Activated CD4-positive, alpha-beta T cell treated with anti-CD3 and anti-CD28 coated beads, Interleukin-2, amount 10 ng/mL, durations not matched to agents 24 days and 14 days (primary cell): ENCODE measurements at regions not wholly inside any gene's neighbourhood (a gene's known extent, or its start where the extent isn't known, plus 50 kb on each side); places are given as distances from the start of the nearest gene placed in this dataset.

Source experiments
- DNase-seq: peaks from one replicate; pipeline ENCODE4 v3.0.0; 2022
- H3K27ac Mint-ChIP-seq: one replicate; pipeline ENCODE4 v1.8.0; 2022; ENCODE audit warnings: mild to moderate bottlenecking, mixed read lengths
- H3K27me3 Mint-ChIP-seq: one replicate; pipeline ENCODE4 v1.8.0; 2022; ENCODE audit warnings: mixed read lengths
- H3K36me3 Mint-ChIP-seq: one replicate; pipeline ENCODE4 v1.8.0; 2022; ENCODE audit warnings: low read depth, mild to moderate bottlenecking, mixed read lengths
- H3K4me1 Mint-ChIP-seq: one replicate; pipeline ENCODE4 v1.8.0; 2021; ENCODE audit warnings: mixed read lengths
- H3K4me3 Mint-ChIP-seq: one replicate; pipeline ENCODE4 v1.8.0; 2022; ENCODE audit warnings: mild to moderate bottlenecking, moderate library complexity, mixed read lengths
- H3K9me3 Mint-ChIP-seq: one replicate; pipeline ENCODE4 v1.8.0; 2021; ENCODE audit warnings: mixed read lengths
- intact Hi-C: fragments of 100-400 bp; cut with micrococcal nuclease; formaldehyde crosslinking; loops from one replicate; pipeline ENCODE4 v1.15.1; 2023

DNA sequence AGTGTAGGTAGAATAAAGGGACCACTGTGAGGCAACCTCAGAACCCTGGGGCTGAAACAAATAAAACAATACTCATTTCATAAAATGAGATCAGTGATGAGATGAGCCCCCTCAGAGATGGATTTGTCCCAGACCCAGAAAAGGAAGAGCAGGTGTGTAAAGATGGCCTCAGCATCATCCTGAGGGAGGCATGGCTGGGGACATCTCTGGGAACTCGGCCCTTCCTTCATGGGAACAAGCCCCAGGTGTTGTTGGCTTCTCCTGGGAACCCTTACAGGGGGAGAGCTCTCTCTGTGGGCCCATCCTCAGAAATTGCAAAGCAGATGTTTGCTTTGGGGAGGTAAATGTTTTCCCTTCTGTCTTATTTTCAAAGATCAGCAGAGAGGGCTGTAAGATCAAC, 133.2 kb upstream of the USP24 start:
- H3K4me3 Mint-ChIP-seq: no peak overlapping the region
- H3K9me3 Mint-ChIP-seq: no peaks in the 10 kb centered on the region
- intact Hi-C loops: no loop called here
- no peak for DNase-seq
- H3K27me3 Mint-ChIP-seq: peaks cover 10% of the 10 kb centered on the region
- no peaks in the 10 kb centered on the region for H3K4me1 Mint-ChIP-seq
- H3K36me3 Mint-ChIP-seq: no peaks in the 10 kb centered on the region
- H3K27ac Mint-ChIP-seq: no peak overlapping the region

DNA sequence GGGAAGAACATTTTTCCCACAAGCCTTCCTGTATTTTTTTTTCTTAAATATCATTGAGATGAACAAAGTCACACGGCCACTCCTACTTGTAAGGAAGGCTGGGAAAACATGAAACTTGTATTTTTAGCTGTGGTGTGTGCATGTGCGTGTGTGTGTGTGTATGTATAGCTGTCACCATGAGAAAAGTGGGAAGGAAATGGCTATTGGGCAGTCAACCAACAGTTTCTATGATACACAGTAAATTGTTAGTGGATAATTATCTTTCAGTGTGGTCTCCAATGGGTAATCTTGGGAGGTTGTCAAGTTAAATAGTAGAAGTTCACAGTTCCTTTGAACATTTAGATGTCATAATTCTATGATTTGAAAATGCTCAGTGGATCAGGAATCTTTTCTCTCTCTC, 132.7 kb upstream of the USP24 start:
- intact Hi-C loops: no loop called here
- H3K4me1 Mint-ChIP-seq: no peaks in the 10 kb centered on the region
- no peaks in the 10 kb centered on the region for H3K36me3 Mint-ChIP-seq
- no peak overlapping the region for H3K4me3 Mint-ChIP-seq
- no peaks in the 10 kb centered on the region for H3K9me3 Mint-ChIP-seq
- no peak for DNase-seq
- no peak overlapping the region for H3K27ac Mint-ChIP-seq
- peaks cover 10% of the 10 kb centered on the region for H3K27me3 Mint-ChIP-seq

- Mint-ChIP-seq H3K9me3 (no peaks in the 10 kb centered on the region), H3K4me3 (no peak overlapping the region), H3K27me3 (peaks cover 9% of the 10 kb centered on the region), H3K27ac (no peak overlapping the region), H3K4me1 (no peaks in the 10 kb centered on the region), H3K36me3 (no peaks in the 10 kb centered on the region)
- intact Hi-C loops: no loop called here
- DNase-seq: no peak
These were observed 131.9 kb upstream of the USP24 start for GRCh38 chr1:55347041-55347440.

GRCh38 chr1:55346586-55346985, 131.4 kb upstream of the USP24 start:
- no peak overlapping the region for H3K27ac Mint-ChIP-seq
- H3K4me3 Mint-ChIP-seq: no peak overlapping the region
- no peaks in the 10 kb centered on the region for H3K9me3 Mint-ChIP-seq
- DNase-seq: no peak
- intact Hi-C loops: no loop called here
- H3K4me1 Mint-ChIP-seq: no peaks in the 10 kb centered on the region
- H3K27me3 Mint-ChIP-seq: peaks cover 9% of the 10 kb centered on the region
- no peaks in the 10 kb centered on the region for H3K36me3 Mint-ChIP-seq

DNA sequence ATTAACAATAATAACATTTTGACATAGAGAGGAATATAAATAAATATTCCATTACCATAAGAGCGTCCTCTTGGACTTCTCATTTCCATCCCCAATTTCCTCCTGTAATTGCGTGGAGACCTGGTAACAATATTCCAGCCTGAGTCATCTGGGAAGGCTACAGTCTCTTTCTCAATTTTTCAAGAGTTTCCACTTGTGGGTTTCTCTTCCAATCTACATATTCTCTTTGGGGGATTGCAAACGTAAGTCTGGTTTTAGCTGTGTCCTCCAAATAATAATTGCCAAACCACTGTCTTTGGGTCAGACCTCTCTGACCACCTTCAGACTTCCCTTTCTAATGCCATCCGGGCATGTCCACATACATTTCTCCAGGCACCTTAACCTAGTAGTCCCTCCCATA, 124.5 kb upstream of the USP24 start:
- H3K36me3 Mint-ChIP-seq: no peaks in the 10 kb centered on the region
- H3K9me3 Mint-ChIP-seq: no peaks in the 10 kb centered on the region
- H3K27me3 Mint-ChIP-seq: peaks cover 5% of the 10 kb centered on the region
- H3K4me3 Mint-ChIP-seq: no peak overlapping the region
- intact Hi-C loops: loop anchor here (2.0 to 5.0 kb wide), 2 partner anchors 63 to 197 kb away; no protein-coding TSS in a partner anchor
- peaks cover 2% of the 10 kb centered on the region for H3K4me1 Mint-ChIP-seq
- no peak for DNase-seq
- H3K27ac Mint-ChIP-seq: no peak overlapping the region

DNA sequence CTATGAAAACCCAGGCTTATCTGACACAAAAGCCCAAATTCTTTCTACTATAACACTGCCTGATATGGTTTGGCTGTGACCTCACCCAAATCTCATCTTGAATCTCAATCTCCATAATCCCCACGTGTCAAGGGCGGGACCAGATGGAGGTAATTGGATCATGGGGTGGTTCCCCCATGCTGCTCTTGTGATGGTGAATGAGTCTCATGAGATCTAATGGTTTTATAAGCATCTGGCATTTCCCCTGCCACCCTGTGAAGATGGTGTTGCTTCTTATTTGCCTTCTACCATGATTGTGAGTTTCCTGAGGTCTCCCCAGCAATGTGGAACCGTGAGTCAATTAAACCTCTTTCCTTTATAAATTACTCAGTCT, 123.3 kb upstream of the USP24 start:
- H3K9me3 Mint-ChIP-seq: no peaks in the 10 kb centered on the region
- H3K27me3 Mint-ChIP-seq: peaks cover 5% of the 10 kb centered on the region
- no peaks in the 10 kb centered on the region for H3K36me3 Mint-ChIP-seq
- peaks cover 7% of the 10 kb centered on the region for H3K4me1 Mint-ChIP-seq
- no peak for DNase-seq
- intact Hi-C loops: loop anchor here (1.0 to 5.0 kb wide), 3 partner anchors 54 to 196 kb away; no protein-coding TSS in a partner anchor
- no peak overlapping the region for H3K27ac Mint-ChIP-seq
- no peak overlapping the region for H3K4me3 Mint-ChIP-seq

DNA sequence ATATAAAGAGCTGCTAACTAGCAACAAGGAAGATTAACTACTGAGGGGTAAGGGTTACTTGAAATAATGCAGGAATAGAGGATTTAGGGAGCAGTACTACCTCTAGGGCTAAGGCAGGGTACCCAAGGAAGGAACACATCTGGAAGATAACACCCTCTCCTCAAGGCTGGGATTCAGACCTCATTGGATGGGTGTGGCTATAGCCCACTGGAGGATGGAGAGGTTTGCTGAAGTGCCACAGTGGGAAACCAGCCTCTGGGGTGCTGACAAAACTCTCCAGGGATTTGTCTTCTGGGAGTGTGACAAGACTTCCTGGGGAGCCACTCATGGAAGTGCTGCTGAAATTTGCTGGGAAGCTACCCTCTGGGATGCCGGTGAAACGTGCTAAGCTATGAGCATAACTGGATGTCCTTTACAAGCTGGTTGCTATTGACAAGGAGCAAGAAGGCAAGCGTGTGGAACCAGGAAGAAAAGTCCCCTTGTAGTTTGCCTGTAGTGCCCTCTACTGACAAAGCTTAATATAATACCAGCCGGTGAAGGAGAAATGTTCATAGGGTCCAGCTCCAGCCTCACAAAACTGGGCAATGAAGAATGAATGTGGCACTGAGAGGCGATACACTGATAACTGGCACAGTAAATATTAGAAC, 122.8 kb upstream of the USP24 start:
- Mint-ChIP-seq H3K27ac (no peak overlapping the region), H3K36me3 (no peaks in the 10 kb centered on the region), H3K9me3 (no peaks in the 10 kb centered on the region), H3K4me1 (peaks cover 7% of the 10 kb centered on the region), H3K4me3 (no peak overlapping the region), H3K27me3 (peaks cover 5% of the 10 kb centered on the region)
- DNase-seq: peak; percentile 72
- intact Hi-C loops: loop anchor here (1.0 to 5.0 kb wide), 3 partner anchors 54 to 196 kb away; no protein-coding TSS in a partner anchor

DNA sequence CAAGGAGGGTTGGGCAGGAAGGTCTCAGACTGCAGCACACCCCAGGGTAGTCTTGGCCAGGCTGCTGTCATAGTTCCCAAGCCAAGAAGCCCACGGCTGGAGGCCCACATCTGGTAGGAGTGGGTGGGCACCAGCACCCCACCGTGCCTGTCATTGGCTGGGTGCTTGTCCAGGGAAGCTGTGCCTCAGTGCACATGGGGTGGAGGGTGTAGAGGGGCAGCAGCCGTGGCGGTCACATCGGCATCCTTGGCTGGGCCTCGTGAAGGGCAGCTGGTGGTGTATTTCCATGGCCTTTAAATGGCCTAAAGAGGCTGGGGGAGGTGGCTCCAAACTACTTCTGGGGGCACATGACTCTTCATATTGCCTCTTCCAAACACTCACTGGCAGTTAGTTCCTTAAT, 119.6 kb upstream of the USP24 start:
- Mint-ChIP-seq H3K27me3 (peaks cover under 1% of the 10 kb centered on the region), H3K36me3 (no peaks in the 10 kb centered on the region), H3K9me3 (no peaks in the 10 kb centered on the region), H3K27ac (no peak overlapping the region), H3K4me3 (no peak overlapping the region), H3K4me1 (peaks cover 7% of the 10 kb centered on the region)
- intact Hi-C loops: loop anchor here (5.0 kb wide), 1 partner anchor 192 kb away; no protein-coding TSS in a partner anchor
- no peak for DNase-seq

GRCh38 chr1:55334160-55334559, 119.0 kb upstream of the USP24 start:
- Mint-ChIP-seq H3K27ac (peak overlapping the region; percentile 51), H3K4me1 (peaks cover 7% of the 10 kb centered on the region), H3K4me3 (no peak overlapping the region), H3K27me3 (no peaks in the 10 kb centered on the region), H3K36me3 (no peaks in the 10 kb centered on the region), H3K9me3 (no peaks in the 10 kb centered on the region)
- intact Hi-C loops: no loop called here
- DNase-seq: no peak

DNA sequence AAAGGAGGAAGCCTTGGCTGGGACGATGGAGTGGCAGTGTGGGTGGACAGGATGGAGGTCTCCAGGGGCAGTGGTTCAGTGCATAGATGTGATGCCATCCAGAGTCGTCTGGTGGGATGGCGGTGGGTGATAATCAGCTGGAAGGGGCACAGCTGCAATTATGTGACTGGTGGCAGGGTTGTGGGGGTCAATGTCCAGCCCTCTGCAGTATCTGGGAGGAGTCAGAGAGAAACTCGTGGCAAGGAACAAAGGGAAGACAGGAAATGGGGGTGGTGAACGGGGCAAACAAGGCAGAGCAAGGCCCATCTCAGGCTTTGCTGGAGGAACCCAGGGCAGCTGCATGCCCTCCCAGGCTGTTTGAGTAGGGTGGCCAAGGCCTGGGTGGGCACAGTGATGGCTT, 118.3 kb upstream of the USP24 start:
- H3K27me3 Mint-ChIP-seq: no peaks in the 10 kb centered on the region
- no peak for DNase-seq
- no peak overlapping the region for H3K27ac Mint-ChIP-seq
- H3K4me3 Mint-ChIP-seq: no peak overlapping the region
- no peaks in the 10 kb centered on the region for H3K36me3 Mint-ChIP-seq
- H3K4me1 Mint-ChIP-seq: peaks cover 7% of the 10 kb centered on the region
- intact Hi-C loops: no loop called here
- H3K9me3 Mint-ChIP-seq: no peaks in the 10 kb centered on the region

DNA sequence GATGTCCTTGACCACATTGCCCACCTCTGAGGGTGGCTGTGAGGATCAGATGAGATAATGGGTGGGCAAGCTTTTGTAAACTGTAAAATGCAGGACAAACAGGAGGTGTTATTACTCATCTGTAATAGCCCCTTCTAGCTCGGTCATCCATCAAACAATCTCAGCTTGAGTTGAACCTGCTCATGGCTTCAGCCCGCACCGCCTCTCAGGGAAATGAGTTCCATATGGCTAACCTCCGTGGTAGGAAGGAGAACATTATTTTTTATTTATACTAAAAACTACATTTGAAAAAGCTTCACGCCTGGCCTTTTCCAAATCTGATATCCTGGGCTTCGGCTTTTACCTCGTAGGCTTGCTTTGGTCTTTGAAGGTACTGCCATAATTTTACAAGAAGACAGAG, 116.2 kb upstream of the USP24 start:
- intact Hi-C loops: no loop called here
- DNase-seq: no peak
- no peak overlapping the region for H3K4me3 Mint-ChIP-seq
- peaks cover 2% of the 10 kb centered on the region for H3K27me3 Mint-ChIP-seq
- H3K36me3 Mint-ChIP-seq: no peaks in the 10 kb centered on the region
- H3K27ac Mint-ChIP-seq: no peak overlapping the region
- H3K9me3 Mint-ChIP-seq: no peaks in the 10 kb centered on the region
- H3K4me1 Mint-ChIP-seq: peaks cover 5% of the 10 kb centered on the region

DNA sequence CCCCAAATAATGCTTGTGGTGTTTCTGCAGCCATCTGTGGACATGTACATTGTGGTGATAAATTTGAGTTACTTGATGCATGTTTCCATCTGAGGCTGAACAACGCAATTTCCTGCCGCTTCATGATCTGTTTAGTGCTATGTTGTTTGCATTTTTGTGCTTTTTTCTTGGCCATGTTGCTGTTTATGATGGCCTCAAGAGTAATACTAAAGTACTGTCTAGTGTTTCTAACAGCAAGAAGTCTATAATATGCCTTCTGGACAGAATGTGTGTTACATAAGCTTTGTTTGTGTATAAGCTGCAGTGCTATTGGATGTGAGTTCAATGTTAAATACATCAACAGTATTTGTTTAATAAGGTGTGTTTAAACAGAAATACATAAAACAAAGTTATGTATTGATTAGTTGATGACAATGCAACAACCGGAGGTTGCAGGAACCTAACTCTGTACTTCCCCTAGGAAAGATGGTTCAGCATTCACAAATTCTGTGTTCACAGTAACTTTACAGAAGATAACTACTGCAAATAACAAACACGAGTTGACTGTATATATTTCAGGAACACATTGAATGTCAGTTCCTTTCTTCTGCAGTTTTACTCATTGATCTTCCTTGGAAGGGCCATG, 114.8 kb upstream of the USP24 start:
- Mint-ChIP-seq H3K27me3 (peaks cover 2% of the 10 kb centered on the region), H3K27ac (no peak overlapping the region), H3K36me3 (no peaks in the 10 kb centered on the region), H3K9me3 (no peaks in the 10 kb centered on the region), H3K4me3 (no peak overlapping the region), H3K4me1 (peaks cover 5% of the 10 kb centered on the region)
- DNase-seq: no peak
- intact Hi-C loops: no loop called here

- no peak overlapping the region for H3K4me3 Mint-ChIP-seq
These were observed 113.9 kb upstream of the USP24 start for GRCh38 chr1:55329091-55329490.

GRCh38 chr1:55326496-55327243, 111.5 kb upstream of the USP24 start:
- H3K36me3 Mint-ChIP-seq: no peaks in the 10 kb centered on the region
- DNase-seq: no peak
- H3K4me1 Mint-ChIP-seq: no peaks in the 10 kb centered on the region
- peaks cover 2% of the 10 kb centered on the region for H3K27me3 Mint-ChIP-seq
- H3K4me3 Mint-ChIP-seq: no peak overlapping the region
- intact Hi-C loops: no loop called here
- no peak overlapping the region for H3K27ac Mint-ChIP-seq
- H3K9me3 Mint-ChIP-seq: no peaks in the 10 kb centered on the region

More at GRCh38 chr1:55329091-55329490, 113.9 kb upstream of the USP24 start:
- Mint-ChIP-seq H3K27me3 (peaks cover 2% of the 10 kb centered on the region), H3K9me3 (no peaks in the 10 kb centered on the region), H3K36me3 (no peaks in the 10 kb centered on the region), H3K4me1 (peaks cover 3% of the 10 kb centered on the region), H3K27ac (no peak overlapping the region)
- no peak for DNase-seq
- intact Hi-C loops: no loop called here
